HG03175 (cell line): ENCODE measurements at regions not wholly inside any gene's neighbourhood (a gene's known extent, or its start where the extent isn't known, plus 50 kb on each side); places are given as distances from the start of the nearest gene placed in this dataset.
"Not testable (repeated sequence)": the region's sequence is repeated elsewhere in the genome, so short reads cannot be mapped to it uniquely, and the experiment has no call there.

Experiments
- ATAC-seq: cut with Tn5 transposase; IDR thresholded peaks from one replicate; pipeline ENCODE4 v1.9.1; 2021; ENCODE audit warnings: mild to moderate bottlenecking, moderate library complexity; ENCODE audit not compliant: unreplicated experiment

DNA sequence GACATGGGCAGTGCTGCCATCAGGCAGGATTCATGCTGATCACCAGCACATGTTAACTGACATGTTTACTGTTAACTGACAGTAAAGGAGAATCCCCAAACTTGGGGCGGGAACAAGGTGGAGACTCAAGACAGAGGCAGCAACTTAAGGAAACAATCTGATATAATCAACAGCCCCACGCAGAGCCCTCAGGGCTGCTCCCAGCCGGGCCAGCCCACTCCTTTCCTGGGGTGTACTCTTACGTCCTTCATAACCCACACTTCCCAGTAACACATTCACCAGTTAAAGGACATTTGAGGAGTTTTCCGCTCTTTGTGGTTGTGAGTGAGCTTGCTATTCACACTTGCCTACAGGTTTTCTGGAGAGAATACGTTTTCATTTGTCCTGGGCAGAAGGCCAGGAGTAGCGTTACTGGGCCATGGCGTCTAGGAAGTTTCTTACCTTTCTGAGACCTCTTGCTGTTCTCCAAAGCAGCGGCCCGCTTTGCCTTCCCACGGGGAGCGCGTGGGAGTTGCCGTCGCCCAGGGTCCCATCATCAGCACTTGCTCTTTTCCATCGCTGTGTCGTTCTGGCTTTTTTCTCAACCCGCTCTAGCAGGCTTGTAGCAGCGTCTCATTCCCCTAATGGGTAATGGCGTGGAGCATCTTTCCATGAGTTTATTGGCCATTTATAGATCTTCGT is 56.4 kb downstream of the FOXF2 start:
- ATAC-seq, result no peak

- ATAC-seq, result no peak
Observed at GRCh38 chr6:1449896-1450295, 60.5 kb downstream of the FOXF2 start.

GRCh38 chr6:1453024-1453423 is 63.6 kb downstream of the FOXF2 start:
- no peak for ATAC-seq

GRCh38 chr6:1456816-1457215 is 67.4 kb downstream of the FOXF2 start:
- ATAC-seq, result not testable (repeated sequence)

DNA sequence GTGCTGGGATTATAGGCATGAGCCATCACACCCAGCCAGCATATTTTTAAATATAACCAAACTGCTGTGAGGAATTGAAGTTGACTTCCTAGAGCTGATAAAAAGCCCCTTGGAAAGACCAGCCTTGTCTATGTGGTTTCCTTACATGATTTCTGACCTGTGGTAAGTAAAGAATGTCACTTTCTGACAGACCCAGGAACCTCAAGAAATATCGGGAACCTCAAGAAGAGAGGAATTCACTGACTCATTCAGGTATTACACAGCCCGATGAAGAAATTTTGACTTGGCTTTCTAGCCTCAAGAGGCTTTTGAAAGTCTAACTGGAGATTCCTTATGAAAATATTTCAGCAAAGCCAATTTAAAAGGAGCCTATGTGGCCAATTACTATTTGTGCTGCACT is 71.8 kb downstream of the FOXF2 start:
- no peak for ATAC-seq

DNA sequence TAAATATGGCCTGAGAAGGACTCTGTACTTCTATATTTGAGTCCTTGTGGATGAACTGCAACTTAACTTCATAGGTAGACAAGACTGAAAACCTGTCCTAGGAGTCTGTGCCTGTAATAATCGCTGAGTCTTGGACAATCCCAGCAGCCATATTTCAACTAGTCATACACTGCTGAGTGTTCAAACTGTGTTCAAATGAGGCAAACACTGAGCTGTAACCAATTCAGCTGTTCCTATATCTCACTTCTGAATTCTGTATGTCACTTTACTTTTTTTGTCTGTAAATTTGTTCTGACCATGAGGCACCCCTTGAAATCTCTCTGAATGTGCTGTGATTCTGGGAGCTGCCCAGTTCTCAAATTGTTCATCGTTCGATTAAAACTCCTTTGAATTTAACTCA is 72.4 kb downstream of the FOXF2 start:
- no peak for ATAC-seq

DNA sequence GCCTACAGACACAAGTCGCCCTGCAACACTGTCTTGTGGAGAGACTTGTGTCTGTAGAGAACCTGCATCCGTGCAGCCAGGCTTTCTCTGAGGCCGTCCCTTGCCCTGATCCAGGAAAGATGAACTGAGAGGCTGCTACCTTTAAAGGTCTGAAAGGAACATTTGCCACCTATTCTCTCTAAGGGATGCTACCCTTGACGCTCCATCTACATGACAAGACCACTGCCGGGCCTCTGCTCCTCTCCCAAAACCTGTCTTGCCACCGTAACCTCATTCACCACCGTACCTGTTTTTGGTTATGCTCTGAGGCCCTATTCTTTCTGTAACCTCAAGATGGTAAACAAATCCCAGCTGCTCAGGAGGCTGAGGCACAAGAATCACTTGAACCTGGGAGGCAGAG is 73.9 kb downstream of the FOXF2 start:
- no peak for ATAC-seq

GRCh38 chr6:1463751-1464426 is 74.5 kb downstream of the FOXF2 start:
- ATAC-seq, result no peak

- ATAC-seq, result no peak
Observed at GRCh38 chr6:1464781-1465370, 75.5 kb downstream of the FOXF2 start.

DNA sequence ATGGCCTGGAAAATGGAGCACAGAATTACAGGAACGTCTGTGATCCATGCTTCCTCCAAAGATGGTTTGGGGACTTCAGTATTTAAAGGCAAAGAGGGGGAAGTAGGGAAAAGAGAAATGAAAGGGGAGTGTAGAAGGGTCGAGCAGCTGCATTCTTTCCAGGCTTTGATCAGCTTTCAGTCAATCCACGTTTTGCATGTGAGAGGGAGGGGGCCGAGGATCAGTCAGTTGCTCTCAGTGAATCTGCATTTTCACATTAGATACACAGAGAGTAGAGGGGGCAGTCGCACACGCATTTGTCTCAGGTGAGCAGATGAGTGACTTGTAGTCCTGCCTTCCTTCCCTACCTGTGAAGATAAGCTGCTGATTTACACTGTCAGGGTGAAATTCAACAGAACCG is 78.8 kb downstream of the FOXF2 start:
- ATAC-seq, result no peak

DNA sequence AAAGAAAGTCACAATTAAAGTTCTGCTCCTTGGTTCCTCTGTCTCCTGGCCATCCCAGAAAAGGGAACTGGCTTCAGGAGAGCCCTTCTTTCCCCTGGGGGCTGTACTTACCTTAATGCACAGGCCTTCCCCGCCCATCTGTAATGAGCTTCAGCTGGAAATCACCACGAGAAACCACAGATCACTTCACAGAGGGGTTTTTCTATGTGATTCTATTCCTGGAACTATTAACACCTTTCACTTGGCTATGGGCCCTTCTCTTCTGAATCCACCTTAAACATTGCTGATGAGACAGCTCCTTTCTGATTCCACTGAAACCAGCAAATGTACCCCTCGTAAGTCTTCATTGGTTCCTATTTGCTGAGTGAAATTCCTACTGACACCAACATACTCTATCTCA is 80.7 kb downstream of the FOXF2 start:
- ATAC-seq, result no peak

DNA sequence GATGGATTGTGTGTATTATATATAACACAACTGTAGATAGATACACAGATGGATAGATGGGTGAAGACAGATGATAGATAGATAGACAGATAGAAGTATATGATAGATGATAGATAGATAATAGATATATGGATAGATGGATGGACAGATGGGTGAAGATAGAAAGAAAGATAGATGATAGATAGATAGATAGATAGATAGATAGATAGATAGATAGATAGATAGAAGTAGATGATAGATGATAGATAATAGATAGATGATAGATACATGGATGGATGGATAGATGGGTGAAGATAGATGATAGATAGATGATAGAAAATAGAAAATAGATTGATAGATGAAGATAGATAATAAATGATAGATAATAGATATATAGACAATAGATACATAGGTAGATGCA is 83.3 kb downstream of the FOXF2 start:
- no peak for ATAC-seq

- no peak for ATAC-seq
Observed at GRCh38 chr6:1473166-1473565, 83.8 kb downstream of the FOXF2 start.

DNA sequence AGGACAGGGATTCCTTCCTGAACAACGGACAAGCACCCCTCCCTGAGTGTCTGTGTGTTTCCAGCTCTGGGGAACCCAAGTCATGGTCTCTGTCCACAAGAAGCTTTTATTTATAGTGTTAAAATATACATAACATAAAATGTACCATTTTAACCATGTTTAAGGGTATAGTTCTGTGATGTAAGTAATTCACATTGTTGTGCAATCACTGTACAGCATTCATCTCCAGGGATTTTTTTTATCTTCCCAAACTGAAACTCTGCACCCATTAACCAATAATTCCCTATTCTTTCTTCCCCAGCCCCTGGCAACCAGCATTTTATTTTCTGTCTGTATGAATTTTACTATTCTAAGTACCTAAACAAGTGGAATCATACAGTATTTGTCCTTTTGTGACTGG is 84.2 kb downstream of the FOXF2 start:
- ATAC-seq, result no peak

- no peak for ATAC-seq
Observed at GRCh38 chr6:1474205-1474604, 84.8 kb downstream of the FOXF2 start.

- no peak for ATAC-seq
Observed at GRCh38 chr6:1475174-1475573, 85.8 kb downstream of the FOXF2 start.

DNA sequence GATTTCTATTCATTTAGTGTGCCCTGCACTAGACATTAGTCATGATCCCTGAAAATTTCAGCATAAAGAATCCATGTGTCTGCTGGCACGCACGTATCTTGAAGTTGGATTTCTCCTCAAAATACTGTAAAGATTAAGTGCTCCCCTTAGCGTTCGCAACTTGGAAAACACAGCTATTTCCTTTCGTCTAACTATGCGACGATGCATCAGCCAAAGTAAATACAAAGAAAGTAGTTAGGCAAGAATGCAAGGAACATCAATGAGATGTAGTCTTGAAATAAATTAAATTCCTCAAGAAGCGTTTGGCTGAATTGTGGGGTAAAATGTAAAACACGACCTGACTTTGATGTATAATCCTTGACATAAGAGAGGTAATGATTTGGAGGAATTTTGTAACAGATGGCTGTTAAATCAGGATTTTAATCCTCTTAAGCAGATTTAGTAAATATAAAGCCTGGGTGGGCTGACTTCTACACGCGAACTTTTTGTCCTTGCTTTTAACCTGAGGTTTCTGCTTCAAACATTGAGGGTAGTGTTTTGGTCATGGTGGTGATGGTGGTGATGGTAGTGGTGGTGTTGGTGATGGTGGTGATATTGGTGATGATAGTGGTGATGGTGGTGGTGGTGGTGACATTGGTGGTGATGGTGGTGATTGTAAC is 88.2 kb downstream of the FOXF2 start:
- ATAC-seq, result no peak

GRCh38 chr6:1478163-1478826 is 88.9 kb downstream of the FOXF2 start:
- ATAC-seq, result not testable (repeated sequence)

DNA sequence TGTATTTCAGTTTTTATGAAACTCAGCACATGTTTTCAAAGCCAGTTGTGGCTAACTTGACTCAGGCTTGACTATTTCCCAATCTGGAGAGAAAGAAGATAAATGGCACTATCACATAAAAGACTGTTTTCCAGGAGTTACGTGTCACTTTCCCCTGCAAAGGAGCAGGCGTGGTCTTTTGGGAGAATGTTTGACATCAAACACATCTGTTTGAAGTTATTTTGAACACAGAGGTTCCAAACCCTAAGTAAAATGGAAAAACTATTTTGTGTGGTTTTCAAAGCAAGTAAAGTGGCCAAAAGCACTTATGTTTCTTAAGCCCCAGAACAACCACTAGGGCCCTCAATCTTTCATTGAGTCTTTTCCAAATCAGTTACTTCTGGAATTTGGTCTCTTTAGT is 89.7 kb downstream of the FOXF2 start:
- ATAC-seq, result no peak

DNA sequence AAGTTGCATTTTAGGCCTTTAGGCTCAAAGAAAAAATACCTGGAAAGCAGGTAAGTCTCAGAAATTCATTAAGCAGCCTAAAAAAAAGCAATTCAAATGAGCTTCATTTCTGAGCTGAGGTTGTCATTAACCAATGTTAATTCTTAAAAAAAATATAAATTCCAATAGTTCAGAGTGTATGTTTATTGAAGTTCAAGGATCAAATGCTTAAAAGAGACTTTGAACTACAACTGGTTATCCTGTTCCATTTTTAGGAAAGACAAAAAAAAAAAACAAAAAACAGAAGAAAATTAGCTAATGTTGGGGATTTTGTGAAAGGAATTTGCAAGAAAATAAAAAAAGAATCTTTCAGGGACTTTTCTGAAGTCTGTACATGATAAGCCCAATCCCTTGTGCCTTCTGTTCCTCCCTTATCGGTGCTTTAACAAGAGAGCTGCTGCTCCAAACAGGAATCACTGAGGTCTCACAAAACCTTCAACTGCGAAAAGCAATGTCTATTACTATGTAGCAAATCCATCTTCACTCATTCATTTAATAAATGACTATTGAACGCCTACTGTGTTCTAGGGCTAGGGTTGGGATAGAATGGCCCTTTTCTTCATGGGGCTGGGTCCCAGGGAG is 90.3 kb downstream of the FOXF2 start:
- no peak for ATAC-seq

GRCh38 chr6:1481286-1481685 is 91.9 kb downstream of the FOXF2 start:
- ATAC-seq, result no peak
